ENCODE measurements at regions not wholly inside any gene's neighbourhood (a gene's known extent, or its start where the extent isn't known, plus 50 kb on each side); places are given as distances from the start of the nearest gene placed in this dataset.

DNA sequence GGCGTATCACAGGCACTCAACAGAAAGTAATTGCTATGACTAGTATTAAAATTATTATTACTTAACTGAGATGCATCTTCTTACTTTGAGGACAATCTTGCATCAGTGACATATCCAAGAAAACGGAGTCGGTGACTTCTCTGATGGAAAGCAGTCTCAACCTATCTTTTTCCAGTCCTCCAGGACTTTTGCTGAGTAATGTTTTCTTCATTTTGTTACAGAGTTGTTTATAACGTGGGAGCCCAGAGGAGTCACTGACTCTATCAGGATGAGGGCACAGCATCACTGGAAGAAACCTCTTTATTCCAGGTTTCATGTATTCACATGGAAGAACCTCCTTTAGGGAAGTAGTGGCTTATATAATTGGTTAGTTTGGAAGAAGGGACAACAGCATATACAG lies 51.5 kb upstream of the MELK start:
- no peaks in the 10 kb centered on the region for H3F3A ChIP-seq (ENCODE audit: insufficient read depth, low read length)
- no peak overlapping the region for H3K4me2 ChIP-seq (ENCODE audit: low read depth, low read length)
- H3K36me3 ChIP-seq (replicated peaks; ENCODE audit: insufficient read depth, low read length) = no peaks in the 10 kb centered on the region
- no peak overlapping the region for H3K9ac ChIP-seq (ENCODE audit: low read length)
- H3K27ac ChIP-seq (ENCODE audit: low read length) = no peak overlapping the region
- no peak for TF ChIP-seq EZH2phosphoT487 (IDR thresholded peaks at IDR 0.05; ENCODE audit: low read length)
- TF ChIP-seq, protein P1, sequence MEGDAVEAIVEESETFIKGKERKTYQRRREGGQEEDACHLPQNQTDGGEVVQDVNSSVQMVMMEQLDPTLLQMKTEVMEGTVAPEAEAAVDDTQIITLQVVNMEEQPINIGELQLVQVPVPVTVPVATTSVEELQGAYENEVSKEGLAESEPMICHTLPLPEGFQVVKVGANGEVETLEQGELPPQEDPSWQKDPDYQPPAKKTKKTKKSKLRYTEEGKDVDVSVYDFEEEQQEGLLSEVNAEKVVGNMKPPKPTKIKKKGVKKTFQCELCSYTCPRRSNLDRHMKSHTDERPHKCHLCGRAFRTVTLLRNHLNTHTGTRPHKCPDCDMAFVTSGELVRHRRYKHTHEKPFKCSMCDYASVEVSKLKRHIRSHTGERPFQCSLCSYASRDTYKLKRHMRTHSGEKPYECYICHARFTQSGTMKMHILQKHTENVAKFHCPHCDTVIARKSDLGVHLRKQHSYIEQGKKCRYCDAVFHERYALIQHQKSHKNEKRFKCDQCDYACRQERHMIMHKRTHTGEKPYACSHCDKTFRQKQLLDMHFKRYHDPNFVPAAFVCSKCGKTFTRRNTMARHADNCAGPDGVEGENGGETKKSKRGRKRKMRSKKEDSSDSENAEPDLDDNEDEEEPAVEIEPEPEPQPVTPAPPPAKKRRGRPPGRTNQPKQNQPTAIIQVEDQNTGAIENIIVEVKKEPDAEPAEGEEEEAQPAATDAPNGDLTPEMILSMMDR (IDR thresholded peaks at IDR 0.05; ENCODE audit: low read length) = no peak
- no peak for TF ChIP-seq EZH2 (optimal IDR thresholded peaks at IDR 0.05; ENCODE audit: low read depth, low read length)
- no peaks in the 10 kb centered on the region for H4K20me1 ChIP-seq (ENCODE audit: insufficient read depth, low read length)
- H3K4me1 ChIP-seq (ENCODE audit: low read length) = no peaks in the 10 kb centered on the region
- H3K9me3 ChIP-seq (replicated peaks; ENCODE audit: insufficient read depth, low read length) = no peaks in the 10 kb centered on the region
- H3K27me3 ChIP-seq (replicated peaks; ENCODE audit: insufficient read depth, low read length) = no peaks in the 10 kb centered on the region
- no peaks in the 10 kb centered on the region for H3K79me2 ChIP-seq (ENCODE audit: low read length)
- H3K9me2 ChIP-seq (replicated peaks; ENCODE audit: insufficient read depth, low read length) = no peaks in the 10 kb centered on the region
- H3K4me3 ChIP-seq (ENCODE audit: low read length) = no peak overlapping the region
- DNase-seq = no peak
- no peak overlapping the region for H2AFZ ChIP-seq (ENCODE audit: low read length)

DNA sequence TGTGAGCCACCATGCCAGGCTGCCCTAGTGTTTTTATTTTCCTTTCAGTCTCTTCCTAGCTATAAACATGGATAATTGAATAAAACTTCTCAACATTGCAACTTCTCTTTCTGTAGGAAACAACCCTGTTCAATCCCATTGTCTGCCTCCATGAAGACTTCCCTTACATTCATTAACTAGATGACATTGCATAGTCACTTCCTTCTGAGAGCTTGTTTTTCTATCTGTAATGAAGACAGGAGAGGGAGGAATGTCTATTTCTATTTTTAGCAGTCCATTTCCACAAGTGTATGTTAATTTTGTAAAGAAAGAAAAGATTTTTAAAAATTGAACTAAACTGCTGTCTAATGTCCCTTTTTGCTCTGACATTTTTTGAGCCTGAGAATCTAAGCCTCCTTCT lies 55.6 kb upstream of the MELK start:
- TF ChIP-seq EZH2 (optimal IDR thresholded peaks at IDR 0.05; ENCODE audit: low read depth, low read length) (no peak), EZH2phosphoT487 (IDR thresholded peaks at IDR 0.05; ENCODE audit: low read length) (no peak)
- TF ChIP-seq, protein P1 (IDR thresholded peaks at IDR 0.05; ENCODE audit: low read length) = no peak
- Histone ChIP-seq H3K27ac (ENCODE audit: low read length) (no peak overlapping the region), H3K9me2 (replicated peaks; ENCODE audit: insufficient read depth, low read length) (no peaks in the 10 kb centered on the region), H3K36me3 (replicated peaks; ENCODE audit: insufficient read depth, low read length) (no peaks in the 10 kb centered on the region), H3F3A (ENCODE audit: insufficient read depth, low read length) (no peaks in the 10 kb centered on the region), H3K4me2 (ENCODE audit: low read depth, low read length) (no peak overlapping the region), H2AFZ (ENCODE audit: low read length) (no peak overlapping the region), H3K4me1 (ENCODE audit: low read length) (no peaks in the 10 kb centered on the region), H3K4me3 (ENCODE audit: low read length) (no peak overlapping the region), H3K79me2 (ENCODE audit: low read length) (no peaks in the 10 kb centered on the region), H3K27me3 (replicated peaks; ENCODE audit: insufficient read depth, low read length) (no peaks in the 10 kb centered on the region), H4K20me1 (ENCODE audit: insufficient read depth, low read length) (no peaks in the 10 kb centered on the region), H3K9ac (ENCODE audit: low read length) (no peak overlapping the region), H3K9me3 (replicated peaks; ENCODE audit: insufficient read depth, low read length) (no peaks in the 10 kb centered on the region)
- no peak for DNase-seq

DNA sequence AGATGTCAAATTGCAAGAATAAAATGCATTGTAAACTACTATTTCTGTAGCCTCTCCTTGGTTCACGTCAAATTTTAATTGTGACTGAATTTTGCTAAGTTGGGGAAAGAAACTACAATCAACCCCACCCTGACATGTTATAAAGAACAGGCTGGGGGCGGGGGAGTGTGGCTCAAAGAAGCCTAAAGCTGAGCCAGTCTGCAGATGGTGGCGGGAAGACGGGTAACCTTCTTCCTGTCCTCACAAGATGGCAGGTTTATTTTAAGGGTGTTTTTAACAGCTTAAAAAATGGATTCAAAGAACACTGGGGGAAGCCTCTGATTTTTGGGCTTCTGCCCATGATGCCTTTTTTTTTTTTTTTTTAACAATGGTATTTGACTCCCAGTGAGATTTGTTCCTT lies 68.5 kb upstream of the MELK start:
- no peak for DNase-seq
- Histone ChIP-seq H2AFZ (ENCODE audit: low read length) (no peak overlapping the region), H3K4me3 (ENCODE audit: low read length) (no peak overlapping the region), H3K9me2 (replicated peaks; ENCODE audit: insufficient read depth, low read length) (no peaks in the 10 kb centered on the region), H3K36me3 (replicated peaks; ENCODE audit: insufficient read depth, low read length) (no peaks in the 10 kb centered on the region), H3K79me2 (ENCODE audit: low read length) (no peaks in the 10 kb centered on the region), H3F3A (ENCODE audit: insufficient read depth, low read length) (no peaks in the 10 kb centered on the region), H3K27me3 (replicated peaks; ENCODE audit: insufficient read depth, low read length) (no peaks in the 10 kb centered on the region), H3K9me3 (replicated peaks; ENCODE audit: insufficient read depth, low read length) (no peaks in the 10 kb centered on the region), H3K4me1 (ENCODE audit: low read length) (no peaks in the 10 kb centered on the region), H4K20me1 (ENCODE audit: insufficient read depth, low read length) (no peaks in the 10 kb centered on the region), H3K4me2 (ENCODE audit: low read depth, low read length) (no peak overlapping the region), H3K9ac (ENCODE audit: low read length) (no peak overlapping the region), H3K27ac (ENCODE audit: low read length) (no peak overlapping the region)
- TF ChIP-seq EZH2 (optimal IDR thresholded peaks at IDR 0.05; ENCODE audit: low read depth, low read length) (no peak), EZH2phosphoT487 (IDR thresholded peaks at IDR 0.05; ENCODE audit: low read length) (no peak)
- TF ChIP-seq, protein P1 (IDR thresholded peaks at IDR 0.05; ENCODE audit: low read length) = no peak

Data from MM.1S (cell line).